ENCODE measurements at regions not wholly inside any gene's neighbourhood (a gene's known extent, or its start where the extent isn't known, plus 50 kb on each side); places are given as distances from the start of the nearest gene placed in this dataset.

DNA sequence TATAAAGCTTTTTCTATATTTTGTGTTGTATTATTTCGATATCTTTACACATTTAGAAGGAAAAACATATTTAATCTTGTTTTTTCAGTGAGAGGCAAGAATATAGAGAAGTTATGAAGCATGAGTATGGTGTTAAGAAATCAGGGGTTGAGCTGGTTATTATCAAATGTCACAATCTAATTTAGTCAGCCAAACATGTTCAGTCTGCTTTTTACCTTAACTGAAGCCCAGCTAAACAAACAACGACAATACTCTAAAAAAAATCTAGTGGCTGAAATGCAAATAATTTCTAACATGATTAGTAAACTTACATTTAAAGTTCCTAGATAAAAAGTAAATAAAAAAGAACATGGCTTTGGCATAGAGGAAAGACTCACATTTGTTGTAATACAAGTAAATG lies 433.8 kb upstream of the NRSN1 start:
- H2BK20ac ChIP-seq (ENCODE audit: low read depth, low read length, poor library complexity, severe bottlenecking), result no peak overlapping the region
- TF ChIP-seq CTCF (conservative IDR thresholded peaks at IDR 0.05), result no peak

More for the DNA sequence above, 433.8 kb upstream of the NRSN1 start:
- no peak overlapping the region for H3K27ac ChIP-seq (ENCODE audit: insufficient read length, low read depth, low read length)
- no peak overlapping the region for H3K23ac ChIP-seq (ENCODE audit: insufficient read length, low read depth, low read length)
- no peak overlapping the region for H3K14ac ChIP-seq (ENCODE audit: insufficient read depth, low read length)
- H3K79me1 ChIP-seq (ENCODE audit: insufficient read depth, low read depth, low read length, poor library complexity, severe bottlenecking), result no peaks in the 10 kb centered on the region
- H3K4me2 ChIP-seq (ENCODE audit: insufficient read depth, insufficient read length, low read length), result no peak overlapping the region
- Mint-ChIP-seq H3K4me3 (no peak overlapping the region), H3K27me3 (ENCODE audit: low read depth) (no peaks in the 10 kb centered on the region), H3K36me3 (ENCODE audit: insufficient read depth in 1 of 3, low read depth in 3 of 3) (no peaks in the 10 kb centered on the region), H3K27ac (no peak overlapping the region), H3K4me1 (no peaks in the 10 kb centered on the region), H3K9me3 (no peaks in the 10 kb centered on the region)
- H3K9me3 ChIP-seq (ENCODE audit: control insufficient read depth, low read depth, low read length), result no peaks in the 10 kb centered on the region
- WGBS (ENCODE audit: extremely low coverage, insufficient read length, low lambda C conversion rate), result no CpG with 5 or more reads among the region's 2 CpGs
- H2BK12ac ChIP-seq (ENCODE audit: insufficient read length, low read depth, low read length), result no peak overlapping the region
- H3K18ac ChIP-seq (ENCODE audit: insufficient read length, low read depth, low read length), result no peak overlapping the region
- H2AFZ ChIP-seq (ENCODE audit: low read length), result no peak overlapping the region
- no peak overlapping the region for H4K8ac ChIP-seq (replicated peaks; ENCODE audit: insufficient read length, low read depth, low read length)
- no peak overlapping the region for H3T11ph ChIP-seq (ENCODE audit: low read length)
- no peaks in the 10 kb centered on the region for H3K23me2 ChIP-seq (ENCODE audit: insufficient read length, low read depth, low read length, poor library complexity, severe bottlenecking)
- no peaks in the 10 kb centered on the region for H3K27me3 ChIP-seq (ENCODE audit: insufficient read depth, low read length)
- DNase-seq, result no peak
- no peak overlapping the region for H2BK15ac ChIP-seq (ENCODE audit: low read depth, low read length)
- no peaks in the 10 kb centered on the region for H4K20me1 ChIP-seq (ENCODE audit: control insufficient read depth, insufficient read depth, insufficient read length)
- H4K5ac ChIP-seq (ENCODE audit: insufficient read length, low read depth, low read length), result no peak overlapping the region
- no peaks in the 10 kb centered on the region for H3K79me2 ChIP-seq (ENCODE audit: insufficient read depth, low read length)
- no peaks in the 10 kb centered on the region for H3K4me1 ChIP-seq (ENCODE audit: insufficient read depth, low read length)
- H2BK5ac ChIP-seq (ENCODE audit: insufficient read length, low read length), result no peak overlapping the region
- no peak overlapping the region for H2BK120ac ChIP-seq (ENCODE audit: low read depth, low read length, poor library complexity, severe bottlenecking)
- H4K91ac ChIP-seq (ENCODE audit: insufficient read length, low read depth, low read length), result no peak overlapping the region
- H3K4ac ChIP-seq (ENCODE audit: low read depth, low read length), result no peak overlapping the region
- H3K9ac ChIP-seq (ENCODE audit: extremely low read depth, insufficient read length, low read length), result no peak overlapping the region
- no peak overlapping the region for H3K56ac ChIP-seq (ENCODE audit: insufficient read length, low read depth, low read length)
- no peak overlapping the region for H2AK5ac ChIP-seq (ENCODE audit: insufficient read length, low read length)
